ENCODE measurements at regions not wholly inside any gene's neighbourhood (a gene's known extent, or its start where the extent isn't known, plus 50 kb on each side); places are given as distances from the start of the nearest gene placed in this dataset.

- intact Hi-C loops (cut with micrococcal nuclease), result no loop called here
- no peak for DNase-seq
- Histone ChIP-seq H3K27ac (replicated peaks) (no peak overlapping the region), H3K27me3 (ENCODE audit: low read depth) (peaks cover under 1% of the 10 kb centered on the region), H3K9me3 (replicated peaks) (no peaks in the 10 kb centered on the region), H3K4me1 (no peaks in the 10 kb centered on the region), H3K36me3 (no peaks in the 10 kb centered on the region), H3K4me3 (no peak overlapping the region)
- no peak for TF ChIP-seq CTCF (IDR thresholded peaks at IDR 0.05; ENCODE audit: borderline replicate concordance)
Measured at GRCh38 chr7:142375710-142376313, 118.0 kb upstream of the PRSS58 start.

- TF ChIP-seq CTCF (IDR thresholded peaks at IDR 0.05; ENCODE audit: borderline replicate concordance), result no peak
- no peak overlapping the region for H3K4me3 ChIP-seq
- peaks cover 24% of the 10 kb centered on the region for H3K9me3 ChIP-seq (replicated peaks)
- intact Hi-C loops (cut with micrococcal nuclease), result no loop called here
- no peaks in the 10 kb centered on the region for H3K4me1 ChIP-seq
- peaks cover 3% of the 10 kb centered on the region for H3K27me3 ChIP-seq (ENCODE audit: low read depth)
- no peaks in the 10 kb centered on the region for H3K36me3 ChIP-seq
- H3K27ac ChIP-seq (replicated peaks), result no peak overlapping the region
- DNase-seq, result no peak
Measured at GRCh38 chr7:142372727-142373126, 114.9 kb upstream of the PRSS58 start.

- intact Hi-C loops (cut with micrococcal nuclease), result no loop called here
- Histone ChIP-seq H3K27ac (replicated peaks) (no peak overlapping the region), H3K36me3 (no peaks in the 10 kb centered on the region), H3K4me3 (no peak overlapping the region), H3K9me3 (replicated peaks) (peaks cover 31% of the 10 kb centered on the region), H3K4me1 (no peaks in the 10 kb centered on the region), H3K27me3 (ENCODE audit: low read depth) (peaks cover 3% of the 10 kb centered on the region)
- TF ChIP-seq CTCF (IDR thresholded peaks at IDR 0.05; ENCODE audit: borderline replicate concordance), result no peak
- DNase-seq, result no peak
Measured at GRCh38 chr7:142371586-142372377, 113.9 kb upstream of the PRSS58 start.

- Histone ChIP-seq H3K36me3 (no peaks in the 10 kb centered on the region), H3K27ac (replicated peaks) (no peak overlapping the region), H3K4me1 (no peaks in the 10 kb centered on the region), H3K27me3 (ENCODE audit: low read depth) (no peaks in the 10 kb centered on the region), H3K4me3 (no peak overlapping the region), H3K9me3 (replicated peaks) (peaks cover 39% of the 10 kb centered on the region)
- no peak for TF ChIP-seq CTCF (IDR thresholded peaks at IDR 0.05; ENCODE audit: borderline replicate concordance)
- DNase-seq, result no peak
- intact Hi-C loops (cut with micrococcal nuclease), result no loop called here
Measured at GRCh38 chr7:142365410-142365842, 107.6 kb upstream of the PRSS58 start.

GRCh38 chr7:142364551-142364950, 106.7 kb upstream of the PRSS58 start:
- H3K4me3 ChIP-seq, result no peak overlapping the region
- H3K9me3 ChIP-seq (replicated peaks), result peaks cover 33% of the 10 kb centered on the region
- H3K4me1 ChIP-seq, result no peaks in the 10 kb centered on the region
- TF ChIP-seq CTCF (IDR thresholded peaks at IDR 0.05; ENCODE audit: borderline replicate concordance), result no peak
- no peaks in the 10 kb centered on the region for H3K36me3 ChIP-seq
- intact Hi-C loops (cut with micrococcal nuclease), result no loop called here
- H3K27me3 ChIP-seq (ENCODE audit: low read depth), result no peaks in the 10 kb centered on the region
- no peak overlapping the region for H3K27ac ChIP-seq (replicated peaks)
- no peak for DNase-seq

All from left ventricle myocardium inferior (tissue), 1 donor.